Erythroblast (primary cell): ENCODE measurements at regions not wholly inside any gene's neighbourhood (a gene's known extent, or its start where the extent isn't known, plus 50 kb on each side); places are given as distances from the start of the nearest gene placed in this dataset.
"Not testable (repeated sequence)": the region's sequence is repeated elsewhere in the genome, so short reads cannot be mapped to it uniquely, and the experiment has no call there.

ENCODE experiments used
- DNase-seq, 2 experiments: peaks; one replicate each; lab custom pipeline; 2025; lab: John Stamatoyannopoulos, UW
- GATA1 ChIP-seq: IDR thresholded peaks from 2 replicates; pipeline ENCODE4 v1.6.1; 2011; ENCODE audit warnings: low read depth, mild to moderate bottlenecking, control low read depth, low read length, moderate library complexity
- POLR2A ChIP-seq: IDR thresholded peaks from 2 replicates; pipeline ENCODE4 v1.6.1; 2011; ENCODE audit warnings: mild to moderate bottlenecking, low read length

DNA sequence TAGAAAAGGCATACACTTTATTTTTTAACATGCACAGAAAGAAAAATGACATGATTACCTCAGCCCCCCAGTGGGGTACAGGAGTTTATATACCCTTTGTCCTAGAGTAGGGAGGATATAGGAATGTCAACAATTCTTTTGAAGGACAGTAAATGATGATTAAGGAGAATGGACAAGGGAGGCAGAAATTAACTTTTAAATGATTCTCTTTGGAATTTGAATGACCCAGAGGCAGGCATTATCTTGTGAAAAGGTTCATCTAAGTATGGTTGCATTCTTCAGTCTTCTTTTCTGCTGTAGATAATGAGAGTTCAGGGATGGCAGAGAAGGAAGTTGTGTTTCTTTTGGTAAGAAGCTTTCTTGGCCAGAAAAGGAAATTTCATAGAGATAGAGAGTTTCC lies 971.3 kb downstream of the CNTNAP5 start:
- TF ChIP-seq POLR2A, result no peak
- TF ChIP-seq GATA1, result no peak
- no peak for DNase-seq

DNA sequence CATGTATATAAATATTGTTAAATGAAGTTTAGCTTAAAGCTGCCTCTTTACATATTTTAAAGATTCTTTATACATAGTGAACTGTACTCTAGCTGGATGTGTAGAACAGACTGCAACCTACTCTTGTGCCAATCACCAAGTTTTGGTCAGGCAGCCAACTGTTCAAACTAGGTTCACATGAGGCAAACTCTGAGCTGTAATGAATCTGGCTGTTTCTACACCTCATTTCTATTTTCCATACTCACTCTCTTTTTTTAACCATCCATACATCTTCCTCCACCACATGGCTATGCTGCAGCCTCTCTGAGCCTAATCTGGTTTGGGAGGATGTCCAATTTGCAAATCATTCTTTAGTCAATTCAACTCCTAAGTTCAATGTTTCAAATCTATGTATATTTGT lies 974.8 kb downstream of the CNTNAP5 start:
- DNase-seq, result no peak
- TF ChIP-seq GATA1 (no peak), POLR2A (no peak)

DNA sequence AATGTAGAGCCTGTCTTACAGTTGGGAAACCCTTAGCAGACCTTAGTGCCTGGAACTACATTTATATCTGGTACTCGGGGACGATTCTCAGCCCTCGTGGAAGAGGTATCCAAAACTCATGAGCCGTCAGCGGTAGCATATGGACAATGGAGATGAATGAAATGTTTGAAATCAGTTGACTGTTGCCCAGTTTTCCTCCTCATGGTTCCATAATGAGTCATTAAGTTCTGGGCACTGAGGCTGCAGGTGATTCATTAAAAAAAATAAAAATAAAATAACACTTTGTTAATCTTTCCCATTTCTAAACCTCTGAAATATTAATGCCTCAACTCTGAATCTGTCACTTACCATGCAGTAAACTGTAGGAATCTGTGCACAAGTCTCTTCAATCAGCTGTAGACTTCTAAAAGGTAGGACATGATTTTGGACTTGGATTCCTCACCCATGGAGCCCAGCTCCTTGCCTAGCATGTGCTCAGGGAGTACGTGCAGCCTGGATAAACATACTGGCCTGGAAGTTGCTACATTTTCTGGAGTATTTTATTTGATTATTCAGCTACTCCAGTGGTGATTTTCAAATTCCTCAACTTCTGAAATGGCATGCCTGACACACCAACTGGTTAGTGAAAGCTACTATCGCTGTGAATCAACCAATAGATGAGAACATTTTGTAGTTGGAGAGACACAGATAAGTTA lies 979.2 kb downstream of the CNTNAP5 start:
- no peak for DNase-seq
- no peak for TF ChIP-seq GATA1
- no peak for TF ChIP-seq POLR2A

GRCh38 chr2:125006676-125007075 lies 981.6 kb downstream of the CNTNAP5 start:
- no peak for DNase-seq
- TF ChIP-seq GATA1 (no peak), POLR2A (no peak)

DNA sequence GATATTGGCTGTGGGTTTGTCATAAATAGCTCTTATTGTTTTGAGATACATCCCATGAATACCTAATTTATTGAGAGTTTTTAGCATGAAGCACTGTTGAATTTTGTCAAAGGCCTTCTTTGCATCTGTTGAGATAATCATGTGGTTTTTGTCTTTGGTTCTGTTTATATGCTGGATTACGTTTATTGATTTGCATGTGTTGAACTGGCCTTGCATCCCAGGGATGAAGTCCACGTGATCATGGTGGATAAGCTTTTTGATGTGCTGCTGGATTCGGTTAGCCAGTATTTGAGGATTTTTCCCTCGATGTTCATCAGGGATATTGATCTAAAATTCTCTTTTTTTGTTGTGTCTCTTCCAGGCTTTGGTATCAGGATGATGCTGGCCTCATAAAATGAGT lies 1003.6 kb downstream of the CNTNAP5 start:
- DNase-seq, result not testable (repeated sequence)

DNA sequence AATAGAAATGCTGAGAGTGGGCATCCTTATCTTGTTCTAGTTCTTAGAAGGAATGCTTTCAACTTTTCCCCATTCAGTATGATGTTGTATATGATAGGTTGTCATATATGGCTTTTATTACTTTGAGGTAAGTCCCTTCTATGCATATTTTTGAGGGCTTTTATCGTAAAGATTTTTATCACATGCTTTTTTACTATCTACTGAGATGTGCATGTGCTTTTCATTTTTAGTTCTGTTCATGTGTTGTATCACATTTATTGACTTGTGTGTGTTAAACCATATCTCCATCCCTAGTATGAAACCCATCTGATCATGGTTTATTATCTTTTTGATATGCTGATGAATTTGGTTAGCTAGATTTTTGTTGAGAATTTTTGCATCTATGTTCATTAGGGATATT lies 1008.8 kb downstream of the CNTNAP5 start:
- DNase-seq, result no peak

DNA sequence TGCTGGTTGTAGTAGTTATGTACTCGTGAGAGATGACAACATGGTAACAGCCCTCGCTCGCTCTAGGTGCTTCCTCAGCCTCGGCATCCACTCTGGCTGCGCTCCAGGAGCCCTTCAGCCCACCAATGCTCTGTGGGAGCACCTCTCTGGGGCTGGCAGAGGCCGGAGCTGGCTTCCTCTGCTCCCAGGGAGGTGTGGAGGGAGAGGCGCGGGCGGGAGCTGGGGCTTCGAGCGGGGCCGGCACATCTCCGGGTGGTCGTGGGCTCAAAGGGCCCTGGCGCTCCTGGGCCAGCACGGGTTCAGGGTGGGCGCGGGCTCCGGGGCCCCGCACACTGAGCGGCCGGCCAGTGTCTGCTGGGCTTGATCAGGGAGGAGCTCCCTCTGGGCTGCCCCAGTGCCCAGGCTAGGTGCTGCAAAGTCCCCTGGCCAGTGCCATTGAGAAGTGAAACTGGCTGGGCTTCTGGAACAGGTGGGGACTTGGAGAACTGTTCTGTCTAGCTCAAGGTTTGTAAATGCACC lies 1012.1 kb downstream of the CNTNAP5 start:
- TF ChIP-seq GATA1 (no peak), POLR2A (no peak)
- DNase-seq, result no peak

More for the DNA sequence above, 1008.8 kb downstream of the CNTNAP5 start:
- TF ChIP-seq POLR2A, result no peak
- TF ChIP-seq GATA1, result no peak

DNA sequence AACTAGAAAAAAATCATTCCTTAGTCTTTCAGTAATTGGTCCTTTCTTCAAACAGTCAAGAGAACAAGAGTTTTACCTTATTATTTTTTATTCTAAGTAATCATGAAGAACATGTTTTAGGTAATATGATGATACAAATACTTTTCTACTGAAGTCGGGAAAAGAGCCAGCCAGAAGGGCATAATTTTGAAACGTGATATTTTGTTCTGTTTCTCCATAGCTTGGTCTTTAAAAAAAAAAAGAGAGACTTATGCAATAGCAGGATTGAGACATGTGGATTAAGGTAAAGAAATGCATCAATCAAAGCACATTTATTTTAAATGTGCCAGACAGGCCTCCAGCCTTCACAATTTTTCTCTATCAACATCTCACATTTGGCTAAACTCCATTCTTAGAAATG lies 1016.8 kb downstream of the CNTNAP5 start:
- DNase-seq, result no peak
- TF ChIP-seq POLR2A (no peak), GATA1 (no peak)

DNA sequence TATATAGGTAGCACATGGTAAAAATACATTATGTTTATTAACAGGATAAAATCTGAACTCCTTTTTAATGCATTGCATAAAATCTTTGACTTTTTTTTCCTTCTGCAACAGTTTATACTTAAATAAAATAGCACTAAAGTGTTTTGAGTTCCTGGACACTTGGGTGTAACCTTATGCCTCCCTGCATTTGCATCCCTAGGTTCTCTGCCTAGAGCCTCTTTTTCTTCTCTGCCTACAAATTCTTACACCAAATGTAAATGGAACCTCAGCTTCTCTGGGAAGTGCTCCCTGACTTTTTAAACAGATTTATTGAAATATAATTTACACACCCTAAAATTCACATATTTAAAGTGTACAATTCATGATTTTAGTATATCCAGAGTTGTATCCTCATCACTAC lies 1017.6 kb downstream of the CNTNAP5 start:
- TF ChIP-seq GATA1 (no peak), POLR2A (no peak)
- no peak for DNase-seq

DNA sequence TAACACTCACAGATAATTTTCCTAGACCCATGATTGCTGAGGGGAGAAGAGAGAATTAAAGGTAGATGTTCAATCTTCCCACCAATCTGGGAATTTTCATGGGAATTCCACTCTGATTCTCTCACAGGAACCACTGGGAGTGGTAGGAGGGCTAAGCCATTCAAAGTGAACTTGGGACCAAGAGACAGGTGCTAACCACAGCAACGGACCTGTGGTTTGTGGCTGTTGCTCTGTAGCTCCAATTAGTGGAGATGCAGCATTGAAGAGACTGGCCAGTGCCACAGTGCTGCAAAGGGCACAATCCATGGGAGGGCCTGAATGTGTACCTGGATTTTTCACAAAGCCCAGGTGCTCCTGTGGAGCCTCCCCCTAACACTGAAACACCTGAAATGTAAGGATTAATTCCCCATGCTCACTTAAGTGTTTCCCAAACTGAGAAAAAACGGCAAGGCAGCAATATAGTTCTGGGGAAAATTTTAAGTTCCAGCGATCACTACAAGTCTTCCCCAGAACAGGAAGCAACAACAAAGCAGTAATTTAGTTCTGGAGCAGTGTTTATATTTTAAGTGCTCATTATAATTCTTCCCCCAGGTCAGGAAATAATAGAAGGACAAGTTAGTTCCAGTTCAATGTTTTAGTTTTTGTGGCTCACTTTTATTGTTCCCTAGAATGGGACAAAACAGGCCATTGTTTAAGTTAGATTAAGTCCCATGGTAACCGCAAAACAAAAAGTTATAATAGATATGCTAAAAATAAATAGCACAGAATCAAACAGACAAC lies 1045.8 kb downstream of the CNTNAP5 start:
- no peak for DNase-seq
- TF ChIP-seq GATA1, result no peak
- TF ChIP-seq POLR2A, result no peak

DNA sequence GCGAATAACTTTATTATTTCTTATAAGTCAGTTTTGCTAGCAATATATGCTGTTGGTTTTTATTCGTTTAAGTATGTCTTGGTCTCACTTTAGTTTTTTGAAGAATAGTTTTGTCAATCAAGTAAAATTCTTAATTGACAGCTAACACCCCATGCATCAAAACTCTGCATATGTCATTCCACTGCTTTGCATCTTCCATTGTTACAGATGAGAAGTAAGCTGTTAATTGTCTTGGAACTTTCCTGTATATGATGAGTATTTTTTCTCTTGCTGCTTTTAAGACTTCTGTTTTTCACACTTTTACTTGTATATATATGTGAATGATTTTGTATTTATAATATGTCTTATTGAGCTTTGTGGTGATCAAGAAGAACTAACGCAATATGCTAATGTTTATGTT lies 1048.4 kb downstream of the CNTNAP5 start:
- DNase-seq, result no peak
- TF ChIP-seq GATA1 (no peak), POLR2A (no peak)

- DNase-seq, result no peak
- TF ChIP-seq POLR2A (no peak), GATA1 (no peak)
Observed at GRCh38 chr2:125085904-125086303, 1060.8 kb downstream of the CNTNAP5 start.

DNA sequence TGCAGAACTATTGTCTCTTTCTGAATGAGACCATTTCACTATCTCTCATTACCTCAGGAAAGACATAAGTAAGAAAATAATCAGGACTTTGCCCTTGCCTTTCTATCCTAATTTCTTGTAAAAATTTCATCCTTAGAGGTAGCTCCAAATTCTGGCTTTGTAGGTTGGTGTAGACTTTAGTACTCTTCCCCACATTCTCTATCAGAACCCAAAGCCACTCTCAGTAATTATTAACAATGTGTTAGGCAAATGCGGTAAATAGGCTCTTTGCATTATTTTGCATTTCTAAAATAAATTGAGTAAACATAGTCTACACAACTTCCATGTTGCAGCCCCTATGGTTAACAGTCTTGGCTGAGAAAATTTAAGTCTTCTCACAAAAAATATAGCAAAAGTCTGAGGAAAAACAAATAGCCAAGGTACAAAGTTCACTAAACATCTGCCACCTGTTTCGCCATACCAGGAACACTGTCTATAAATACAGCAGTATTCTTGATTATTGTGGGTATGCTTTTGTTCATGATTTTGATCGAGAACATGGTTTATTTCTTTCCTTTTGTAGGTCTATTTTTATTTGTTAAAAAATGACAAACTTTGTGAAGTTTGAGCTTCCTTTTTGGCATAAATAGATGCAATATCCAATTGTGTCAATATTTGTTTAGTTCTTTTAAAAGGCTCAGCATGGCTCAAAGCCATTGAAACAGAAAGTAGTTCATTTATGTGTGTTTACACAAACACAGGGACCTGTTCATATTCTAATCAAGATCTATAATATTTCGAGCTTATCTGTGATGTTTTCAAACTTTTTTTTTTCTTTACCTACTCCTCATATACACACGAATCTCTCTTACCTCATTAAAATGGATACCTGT lies 1061.5 kb downstream of the CNTNAP5 start:
- no peak for DNase-seq
- no peak for TF ChIP-seq POLR2A
- no peak for TF ChIP-seq GATA1
